ENCODE measurements at regions not wholly inside any gene's neighbourhood (a gene's known extent, or its start where the extent isn't known, plus 50 kb on each side); places are given as distances from the start of the nearest gene placed in this dataset.

DNA sequence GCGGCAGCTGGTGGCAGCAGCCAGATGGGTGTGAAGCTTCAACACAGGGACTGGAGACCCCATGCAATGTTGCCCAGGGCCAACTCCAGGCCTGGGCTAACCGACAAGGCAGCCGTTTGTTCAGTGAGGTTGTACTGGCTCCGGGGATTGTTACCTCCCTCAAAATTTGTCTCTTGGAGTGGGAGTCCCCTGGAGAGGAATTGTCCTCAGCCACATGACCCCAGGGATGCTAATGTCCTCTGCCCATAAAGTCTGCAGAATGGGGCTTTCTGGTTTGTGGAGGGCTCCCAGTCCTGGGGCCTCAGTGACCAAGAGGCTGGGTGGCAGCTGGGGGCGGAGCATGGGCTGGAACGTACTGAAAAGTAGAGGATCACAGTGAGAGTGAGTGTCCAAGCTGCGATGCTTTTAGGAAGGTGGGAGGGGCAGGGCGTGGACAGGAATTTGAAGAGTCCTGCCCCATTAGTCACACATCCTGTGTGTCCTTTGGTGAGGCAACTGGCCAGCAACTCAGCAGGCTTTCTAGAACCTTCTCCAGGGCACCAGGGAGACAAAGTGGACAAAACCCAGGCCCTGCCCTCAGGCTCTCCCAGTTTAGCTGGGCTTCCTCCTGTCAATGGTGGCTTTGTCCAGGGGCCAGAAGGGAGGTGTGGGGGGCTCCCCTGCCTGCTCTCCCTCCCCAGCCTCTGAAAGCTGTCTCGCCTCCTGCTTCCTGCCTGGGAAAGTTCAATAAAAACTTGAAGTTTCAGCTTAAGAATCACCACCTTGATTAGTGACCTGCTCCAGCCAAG is 114.0 kb downstream of the NSG2 start:
- DNase-seq = no peak

DNA sequence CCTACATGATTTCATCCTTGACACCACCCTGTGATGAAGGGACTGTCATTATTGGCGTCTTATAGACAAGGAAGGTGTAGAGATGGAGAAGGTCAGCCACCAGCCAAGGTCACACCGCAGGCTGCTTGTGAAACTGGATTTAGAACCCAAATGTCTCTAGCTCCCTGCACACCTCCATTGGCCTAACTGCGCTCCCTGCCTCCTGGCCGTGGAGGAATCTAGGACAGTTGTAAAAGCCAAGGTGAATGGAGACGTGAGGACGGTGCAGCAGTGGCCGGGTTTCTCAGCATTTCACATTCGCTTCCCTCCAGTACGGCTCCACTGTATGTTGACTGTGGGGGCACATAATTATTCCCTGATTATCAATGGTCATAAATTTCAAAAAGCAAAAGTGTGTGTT is 119.9 kb downstream of the NSG2 start:
- DNase-seq = no peak

DNA sequence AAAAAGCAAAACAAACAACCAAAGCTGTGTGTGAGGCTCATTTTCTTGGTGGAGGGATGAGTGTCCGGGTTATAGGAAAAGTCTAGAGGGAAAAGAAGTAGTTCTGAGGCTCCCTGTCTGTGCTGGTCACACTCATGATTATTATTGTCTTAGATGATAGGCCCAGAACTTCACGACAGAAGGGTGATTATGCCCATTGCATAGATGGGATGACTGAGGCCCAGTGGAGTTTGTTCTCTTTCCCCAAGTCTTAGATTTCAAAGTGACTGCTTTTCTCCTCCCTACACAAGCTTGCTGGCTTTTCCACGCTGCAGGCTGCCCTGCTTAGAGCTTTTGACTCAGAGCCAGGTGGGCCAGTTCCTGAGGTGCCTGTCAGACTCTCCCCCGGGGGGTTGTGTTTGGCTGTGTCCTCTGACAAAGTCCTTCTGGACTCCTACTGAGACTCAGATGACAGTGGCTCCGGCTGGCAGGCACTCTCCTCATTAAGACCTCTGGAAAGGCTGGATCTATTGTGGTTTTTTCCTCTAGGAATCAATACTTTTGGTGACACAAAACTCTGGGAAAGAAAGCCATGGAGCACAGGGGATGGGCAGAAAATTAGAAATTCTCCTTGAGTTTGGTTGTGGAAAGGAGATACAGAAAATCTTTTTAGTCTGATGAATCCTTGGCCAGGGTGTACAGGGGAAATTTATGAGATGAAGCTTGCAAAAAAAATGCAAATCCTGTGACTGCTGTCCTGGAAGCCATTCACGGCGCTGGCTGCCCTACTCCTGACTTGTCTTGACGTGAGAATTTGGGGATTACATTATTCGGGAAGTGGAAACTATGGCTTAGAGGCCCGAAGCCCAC is 120.9 kb downstream of the NSG2 start:
- no peak for DNase-seq

DNA sequence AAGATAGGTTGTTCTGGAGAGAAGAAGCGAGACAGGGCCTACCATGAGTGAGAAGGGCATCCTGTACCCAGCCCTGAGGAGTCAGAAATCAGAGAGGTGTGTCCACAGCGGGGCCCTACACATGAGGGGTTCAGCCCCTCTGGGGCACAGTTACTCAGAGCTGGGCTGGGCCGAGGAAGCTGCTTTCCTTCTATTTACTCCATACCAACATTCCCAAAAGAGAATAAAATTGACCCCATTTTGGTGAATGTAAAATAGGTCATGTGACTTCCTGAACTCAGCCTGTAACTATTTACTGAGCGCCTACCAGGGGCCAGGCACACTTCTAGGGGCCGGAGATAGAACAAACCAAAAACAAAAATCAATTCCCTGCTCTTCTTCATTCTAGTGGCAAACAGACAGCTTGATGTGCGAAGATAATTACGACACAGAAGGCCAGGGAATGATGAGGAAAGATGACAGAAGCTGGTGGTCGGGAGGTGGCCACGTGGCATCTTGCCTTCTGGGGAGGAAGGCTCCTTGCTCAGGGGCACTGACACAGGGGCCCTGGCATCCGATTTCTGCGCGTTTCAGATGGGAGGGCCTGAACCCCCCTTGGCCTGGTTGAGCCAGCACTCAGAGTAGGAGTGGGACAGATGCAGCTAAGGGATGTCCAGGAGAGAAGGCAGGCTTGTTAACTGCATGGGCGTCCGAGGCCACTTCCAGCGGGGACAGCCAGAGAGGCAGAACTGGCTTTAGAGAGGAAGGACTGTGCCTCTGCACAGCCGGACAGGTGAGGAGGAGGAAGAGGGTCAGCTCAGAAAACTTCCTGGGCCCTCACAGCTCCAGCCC is 121.8 kb downstream of the NSG2 start:
- DNase-seq = no peak

DNA sequence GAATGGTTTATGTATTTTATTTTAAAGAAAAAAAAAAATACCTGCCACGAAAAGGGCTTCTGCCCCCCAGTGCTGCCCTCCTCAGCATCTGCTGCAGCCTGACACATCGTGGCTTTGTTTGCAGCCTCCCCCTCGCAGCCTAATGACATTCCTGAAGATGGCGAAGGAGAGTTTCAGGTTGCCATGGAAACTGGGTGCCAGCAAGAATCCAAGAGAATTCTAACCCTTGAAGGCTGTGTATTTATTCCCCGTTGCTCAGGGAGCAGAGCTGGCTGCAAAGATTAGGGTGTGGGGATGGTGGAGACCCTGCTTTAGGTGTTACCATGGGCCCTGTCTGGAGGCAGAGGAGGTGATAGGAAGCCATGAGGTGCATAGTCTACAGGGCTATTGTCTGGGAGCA is 126.6 kb downstream of the NSG2 start:
- DNase-seq = no peak

DNA sequence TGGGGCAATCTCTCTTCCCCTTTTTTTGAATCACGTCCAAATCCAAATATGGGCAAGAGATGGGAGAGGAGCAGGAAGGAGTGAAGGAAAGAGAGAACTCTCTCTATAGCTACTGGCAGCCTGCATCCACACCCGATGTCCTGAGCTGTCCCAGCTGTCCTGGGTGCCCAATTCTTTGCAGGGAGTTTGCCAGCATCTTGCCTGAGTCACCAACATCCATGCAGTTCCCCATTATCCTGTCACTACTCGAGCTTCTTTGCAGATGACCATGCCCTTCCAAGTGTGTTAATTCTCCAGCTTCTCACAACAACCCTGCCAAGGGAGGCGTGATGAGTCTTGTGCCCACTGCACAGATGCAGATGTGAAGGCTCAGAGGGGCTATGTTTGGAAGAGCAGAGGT is 127.1 kb downstream of the NSG2 start:
- no peak for DNase-seq

DNA sequence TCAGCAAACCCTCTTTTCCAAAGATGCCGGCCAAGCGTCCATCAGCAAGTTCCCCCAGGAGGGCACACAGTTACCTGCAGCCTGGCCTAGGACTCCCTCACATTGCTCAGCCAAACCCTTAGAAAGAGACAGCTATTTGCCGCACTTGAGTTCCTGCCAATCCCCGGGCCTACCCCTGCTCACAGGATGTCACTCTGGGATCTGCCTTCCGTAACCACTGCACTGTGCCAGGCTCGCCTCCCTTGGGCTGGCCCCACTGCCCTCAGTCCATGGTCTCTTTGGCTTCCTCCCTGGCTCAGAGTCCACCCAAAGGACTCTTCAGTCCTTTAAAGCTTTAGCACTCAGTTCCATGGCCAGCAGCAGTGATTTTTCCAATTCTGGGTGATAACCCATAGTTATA is 128.3 kb downstream of the NSG2 start:
- no peak for DNase-seq

DNA sequence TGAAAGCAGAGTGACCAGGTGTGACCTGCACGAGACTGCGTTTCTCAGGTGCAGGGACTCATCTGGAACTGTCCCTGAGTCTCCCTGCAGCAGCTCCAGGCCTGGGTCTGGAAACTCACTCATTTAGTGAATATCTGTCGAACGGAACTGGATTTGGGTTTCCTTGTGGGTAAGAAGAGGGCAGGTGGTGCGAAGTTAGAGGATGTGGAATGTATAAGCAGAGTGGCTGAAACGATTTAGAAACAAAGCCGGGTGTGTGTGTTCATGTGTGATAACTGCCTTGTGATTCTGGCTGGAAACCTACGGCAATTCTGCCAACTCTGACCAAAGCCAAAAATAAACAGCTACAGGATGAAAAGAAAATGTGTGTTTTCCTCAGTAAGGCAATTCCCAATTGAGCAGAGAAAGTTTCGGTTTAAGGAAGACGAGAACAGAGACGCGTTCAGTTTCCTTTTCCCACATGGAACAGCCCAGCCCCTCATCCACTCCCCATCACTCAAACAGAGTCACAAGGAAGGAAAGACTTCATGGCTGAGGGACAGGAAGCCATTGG is 130.3 kb downstream of the NSG2 start:
- DNase-seq = no peak

DNA sequence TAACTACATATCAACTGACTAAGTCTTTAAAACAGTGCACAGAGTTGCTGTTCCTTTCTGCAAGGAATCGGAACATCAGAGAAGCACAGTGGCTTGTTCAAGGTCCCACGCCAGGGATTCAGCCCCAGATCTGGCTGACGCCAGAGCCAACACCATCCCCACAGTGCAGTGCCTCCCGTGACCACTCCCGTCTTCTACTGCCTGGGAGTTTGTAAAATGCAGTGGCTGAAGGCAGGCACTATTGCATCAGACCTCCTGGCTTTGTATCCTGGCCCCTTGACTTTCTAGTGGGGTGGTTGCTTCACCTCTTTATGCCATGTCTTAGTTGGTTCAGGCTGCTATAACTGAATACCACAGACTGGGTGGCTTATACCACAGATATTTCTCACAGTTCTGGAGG is 131.0 kb downstream of the NSG2 start:
- no peak for DNase-seq

DNA sequence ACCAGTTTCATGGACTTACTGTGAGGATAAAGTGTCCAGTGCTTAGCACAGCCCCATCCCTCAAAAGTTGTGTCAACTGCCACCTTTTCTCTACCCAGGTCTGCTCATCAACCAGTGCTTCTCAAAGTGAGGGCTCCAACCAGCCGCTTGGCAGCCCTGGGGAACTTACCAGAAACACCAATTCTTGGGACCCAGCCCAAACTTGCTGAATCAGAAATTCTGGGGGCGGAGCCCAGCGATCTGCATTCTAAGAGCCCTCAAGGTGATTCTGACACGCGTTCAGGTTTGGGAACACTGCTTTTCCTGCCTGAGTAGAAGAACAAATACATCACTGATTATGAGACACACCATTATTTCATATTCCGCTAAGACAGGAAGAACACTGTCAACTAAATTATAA is 132.0 kb downstream of the NSG2 start:
- DNase-seq = no peak

DNA sequence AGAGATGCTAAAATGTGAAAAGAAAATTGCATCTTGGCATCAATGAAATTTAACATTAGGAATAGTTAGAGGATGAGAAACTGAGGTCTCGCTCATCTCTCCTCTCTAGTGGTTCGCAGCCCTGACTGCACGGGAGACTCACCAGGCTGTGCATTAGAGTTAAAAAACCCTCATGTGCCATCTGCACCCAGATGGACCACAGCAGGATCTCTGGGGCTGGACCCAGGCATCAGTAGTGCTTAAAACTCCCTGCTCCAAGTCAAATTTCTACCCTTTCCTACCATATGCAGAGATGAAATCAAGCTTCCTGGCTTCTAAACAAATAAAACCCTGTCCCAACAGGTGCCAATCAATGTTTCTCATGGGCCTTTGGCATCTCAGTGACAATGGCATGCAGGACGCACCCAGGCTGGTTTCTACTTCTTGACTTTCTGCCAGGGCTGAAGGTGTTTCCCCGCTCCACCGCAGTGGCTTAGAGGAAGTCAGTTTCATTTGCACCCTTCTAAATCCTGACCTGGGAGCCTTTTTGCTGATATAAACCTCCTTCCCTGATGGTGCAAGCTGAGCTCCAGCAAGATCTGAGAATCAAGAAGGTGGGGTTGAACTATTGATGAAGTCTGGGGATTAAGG is 132.6 kb downstream of the NSG2 start:
- no peak for DNase-seq

DNA sequence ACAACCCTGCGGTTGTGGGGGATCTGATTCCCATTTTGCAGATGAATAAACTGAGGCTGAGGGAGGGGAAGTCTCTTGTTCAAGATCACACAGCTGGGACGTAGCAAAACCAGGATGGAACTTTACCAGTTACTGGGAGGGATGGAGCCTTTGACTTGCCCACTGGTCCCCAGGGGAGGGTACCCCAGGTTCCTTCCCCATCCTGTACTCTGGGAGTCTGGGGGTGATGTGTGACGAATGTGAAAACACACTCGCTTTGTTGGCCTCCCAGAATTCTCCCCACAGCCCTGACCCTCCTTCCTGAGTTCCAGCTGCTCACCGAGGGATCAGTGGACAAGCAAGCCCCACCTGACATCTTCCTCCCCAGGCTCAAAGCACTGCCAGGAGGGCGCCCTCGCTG is 135.1 kb downstream of the NSG2 start:
- DNase-seq = no peak

DNA sequence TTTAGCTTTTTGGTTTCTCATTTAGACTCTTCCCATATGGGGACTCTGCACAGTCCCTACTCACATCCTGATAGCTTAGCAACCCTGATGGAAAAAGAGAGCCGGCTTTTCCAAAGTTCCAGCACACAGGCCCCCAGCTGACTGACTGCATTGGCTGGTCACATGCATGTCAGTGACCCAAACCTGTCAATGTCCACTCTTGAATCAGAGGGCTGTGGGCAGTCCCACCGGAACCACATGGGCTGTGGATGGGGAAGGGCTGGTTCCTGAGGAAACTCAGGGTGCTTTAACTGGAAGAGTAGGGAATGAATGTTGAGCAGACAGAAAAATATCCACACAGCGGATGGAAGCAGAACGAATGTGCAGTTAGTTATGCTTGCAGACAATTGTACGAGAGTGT is 136.6 kb downstream of the NSG2 start:
- DNase-seq = no peak

DNA sequence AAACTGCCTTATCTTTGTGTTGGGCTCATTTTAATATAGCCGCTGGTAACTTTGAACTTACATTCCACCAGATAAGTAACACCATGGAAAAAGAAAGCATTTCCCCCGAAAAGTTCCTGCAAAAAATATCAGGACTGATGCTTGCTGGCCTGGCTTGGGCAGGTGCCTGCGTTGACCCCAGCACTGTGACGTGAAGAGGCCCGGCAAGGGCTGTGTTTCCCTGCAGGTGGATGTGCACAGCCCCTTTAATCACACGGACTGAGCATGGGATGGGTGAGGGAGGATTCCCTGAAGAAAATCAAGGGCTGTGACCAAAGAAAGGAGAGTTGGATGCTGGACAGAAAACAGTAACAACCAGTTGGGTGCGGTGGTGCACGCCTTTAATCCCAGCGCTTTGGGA is 138.2 kb downstream of the NSG2 start:
- DNase-seq = no peak

DNA sequence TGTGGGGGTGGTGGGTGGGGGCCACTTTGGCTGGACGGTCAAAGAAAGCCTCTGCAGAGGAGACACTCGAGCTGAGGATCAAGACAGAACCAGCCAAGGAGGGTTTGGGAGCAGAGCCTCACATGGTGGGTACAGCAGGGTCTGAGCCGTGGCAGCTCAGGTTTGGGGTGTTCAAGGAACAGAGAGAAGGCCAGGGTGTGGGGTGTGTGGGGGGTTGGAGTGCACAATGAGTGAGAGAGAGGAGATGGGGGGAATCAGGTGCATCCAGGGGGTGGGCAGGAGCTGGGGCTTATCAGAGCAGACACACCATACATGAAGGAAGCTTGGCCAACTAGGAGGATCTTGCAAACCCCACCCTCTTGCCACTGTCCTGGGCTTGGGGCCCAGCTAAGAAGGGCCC is 140.0 kb downstream of the NSG2 start:
- no peak for DNase-seq

DNA sequence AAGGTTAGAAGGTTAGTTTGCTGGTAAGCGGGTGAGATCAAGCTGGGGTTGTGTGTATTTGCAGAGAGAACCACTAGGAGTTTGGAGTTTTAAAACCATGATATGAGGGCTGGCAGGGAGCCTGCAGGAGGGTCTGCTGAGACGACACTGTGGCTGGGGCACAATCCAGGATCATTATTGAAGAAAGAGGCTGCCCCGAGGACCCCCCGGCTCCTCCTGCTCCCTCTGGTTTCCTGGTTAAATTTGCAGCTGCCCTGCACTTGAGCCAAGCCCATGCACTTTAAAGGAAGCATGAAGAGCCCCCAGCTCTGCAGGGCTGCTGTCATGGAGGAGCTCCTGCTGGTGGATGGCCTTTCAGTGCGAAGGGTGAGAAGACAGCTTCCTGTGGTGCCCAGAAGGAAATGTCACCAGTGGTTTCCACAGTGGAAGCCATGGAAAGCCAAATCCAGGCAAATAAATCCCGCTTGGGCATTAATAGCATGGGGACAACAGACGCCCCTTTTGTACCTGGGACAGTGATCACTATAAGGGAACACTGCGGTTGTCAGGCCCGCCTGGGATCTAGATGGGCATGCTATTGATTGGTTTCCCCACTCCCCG is 140.7 kb downstream of the NSG2 start:
- DNase-seq = no peak

DNA sequence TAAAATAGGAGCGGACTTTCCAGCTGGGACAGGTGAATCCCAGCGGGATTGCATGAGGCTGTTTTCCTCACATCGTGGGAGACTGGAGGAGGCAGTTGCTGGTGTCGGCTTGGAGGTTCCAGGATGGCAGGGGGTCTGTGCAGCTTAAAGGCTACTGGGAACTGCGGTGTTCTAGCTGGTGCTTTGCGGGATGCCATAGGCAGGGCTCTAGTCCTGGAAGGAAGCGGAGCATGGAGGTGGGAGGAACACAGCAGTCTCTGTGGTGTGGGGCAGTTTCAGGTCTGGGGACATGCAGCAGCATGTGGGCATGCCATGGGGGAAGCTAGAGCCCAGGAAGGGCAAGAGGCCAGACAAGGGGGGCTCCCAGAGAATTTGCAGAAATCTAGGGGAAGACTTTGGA is 141.5 kb downstream of the NSG2 start:
- no peak for DNase-seq

DNA sequence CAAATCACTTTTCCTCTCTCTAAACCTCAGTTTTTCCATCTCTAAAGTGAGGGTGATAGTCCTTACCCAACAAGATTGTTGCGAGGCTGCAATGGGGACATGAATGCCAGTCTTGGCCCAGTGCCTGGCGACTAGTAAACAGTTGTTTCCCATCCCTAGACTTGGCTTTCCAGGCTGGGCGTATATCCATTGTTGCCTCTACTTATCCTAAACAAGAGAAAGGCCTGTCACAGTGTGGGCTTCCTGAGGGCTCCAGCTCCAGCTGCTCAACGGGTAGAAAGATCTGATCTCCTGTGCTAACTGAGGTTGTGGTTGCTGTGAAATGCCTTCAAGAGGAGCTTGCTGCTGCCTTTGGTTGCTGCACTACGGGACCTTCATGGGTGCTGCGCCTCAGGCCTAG is 142.0 kb downstream of the NSG2 start:
- DNase-seq = no peak

DNA sequence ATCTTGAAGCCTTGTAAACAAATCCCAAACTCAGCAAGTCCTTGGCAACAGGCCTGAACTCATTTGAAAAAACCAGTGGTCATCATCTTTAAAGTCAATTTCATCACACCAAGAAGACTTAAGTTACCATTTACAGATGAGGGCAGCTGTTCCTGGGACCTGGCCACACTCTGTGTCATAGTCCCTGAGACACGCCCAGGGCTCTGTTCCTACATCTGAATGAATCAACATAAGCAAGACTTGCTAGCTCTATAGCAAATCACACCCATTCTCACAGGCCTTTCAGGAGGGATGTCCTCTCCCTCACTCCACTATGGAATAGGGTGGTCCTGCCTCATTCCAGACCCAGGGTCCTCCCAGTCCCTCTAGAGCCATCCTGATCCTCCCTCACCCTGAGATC is 142.8 kb downstream of the NSG2 start:
- no peak for DNase-seq

DNA sequence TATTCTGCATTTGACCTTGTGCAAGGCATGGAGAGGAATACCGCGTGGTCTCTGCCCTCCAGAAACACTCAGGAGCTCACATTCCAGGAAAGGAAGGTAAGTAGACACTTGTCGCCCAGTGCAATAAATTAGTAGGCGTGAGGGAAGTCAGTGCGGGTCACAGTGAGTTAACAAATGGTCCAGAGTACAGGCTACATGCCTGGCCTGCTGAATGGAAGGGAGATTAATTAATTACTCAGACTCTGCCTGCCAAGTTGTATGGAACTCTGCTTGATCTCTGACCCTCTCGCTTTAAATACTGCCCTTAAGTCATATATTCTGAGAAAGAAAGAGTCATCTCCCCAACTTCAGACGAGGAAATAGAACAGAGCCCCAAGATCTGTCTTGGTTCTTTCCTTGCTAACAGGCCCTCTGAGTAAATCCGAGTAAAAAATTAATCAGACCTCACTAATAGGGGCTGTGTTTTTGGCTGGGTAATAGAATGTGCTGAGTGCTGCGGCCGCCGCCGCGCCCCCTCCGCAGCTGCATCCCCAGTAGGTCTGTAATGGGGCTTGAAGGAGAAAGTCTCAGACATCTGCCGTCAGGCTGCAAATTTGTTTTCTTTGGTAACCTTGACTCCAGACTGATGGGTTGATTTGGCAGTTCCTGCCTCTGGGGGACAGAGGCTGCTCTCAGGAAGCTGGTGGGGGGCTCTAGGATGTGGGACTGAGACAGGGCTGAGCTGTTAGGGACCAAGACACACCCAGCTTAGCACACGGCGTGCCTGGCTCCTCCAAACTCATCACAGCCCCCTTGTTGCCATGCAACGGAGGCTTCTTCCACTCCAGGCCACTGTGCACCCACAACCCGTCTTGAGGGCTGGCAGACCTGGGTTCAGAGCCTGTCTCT is 144.4 kb downstream of the NSG2 start:
- no peak for DNase-seq

DNA sequence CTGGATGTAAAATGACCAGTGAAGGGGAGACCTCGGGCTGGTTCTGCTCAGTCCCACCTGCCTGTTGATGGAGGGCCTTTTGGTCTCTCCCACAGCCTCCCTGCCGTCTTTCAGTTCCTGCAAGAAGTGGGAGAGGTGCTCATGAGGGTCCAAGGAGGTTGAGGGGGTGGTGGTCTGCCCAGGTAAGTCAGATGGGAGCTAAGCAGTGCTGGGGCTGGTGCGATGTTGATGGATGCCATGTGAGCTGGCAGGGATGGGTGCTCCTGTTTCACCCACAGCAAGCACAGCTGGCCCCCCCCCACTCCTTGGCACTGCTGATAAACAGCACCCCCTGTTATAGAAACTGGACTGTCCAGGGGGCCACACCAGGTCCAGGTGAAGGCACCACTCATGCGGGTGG is 145.6 kb downstream of the NSG2 start:
- no peak for DNase-seq
